Hematopoietic multipotent progenitor cell treated with erythropoietin and hydrocortisone succinate and interleukin-3 and kit ligand, for 4 days (in vitro differentiated cells): ENCODE measurements at regions not wholly inside any gene's neighbourhood (a gene's known extent, or its start where the extent isn't known, plus 50 kb on each side); places are given as distances from the start of the nearest gene placed in this dataset.

Experiments used
- DNase-seq: peaks from one replicate; pipeline ENCODE4 v3.0.0-alpha.2; 2015

- peak; percentile 74 for DNase-seq
Observed at GRCh38 chr13:76745261-76746200, 140.7 kb downstream of the KCTD12 start.

- no peak for DNase-seq
Observed at GRCh38 chr13:76741624-76742023, 144.6 kb downstream of the KCTD12 start.

GRCh38 chr13:76741046-76741445 is 145.2 kb downstream of the KCTD12 start:
- DNase-seq = no peak

GRCh38 chr13:76738616-76739015 is 147.6 kb downstream of the KCTD12 start:
- no peak for DNase-seq

GRCh38 chr13:76737526-76737925 is 148.7 kb downstream of the KCTD12 start:
- DNase-seq = no peak

GRCh38 chr13:76735641-76736040 is 150.6 kb downstream of the KCTD12 start:
- DNase-seq = no peak

GRCh38 chr13:76733671-76734070 is 152.5 kb downstream of the KCTD12 start:
- DNase-seq = no peak

GRCh38 chr13:76732367-76732766 is 153.8 kb downstream of the KCTD12 start:
- DNase-seq = no peak

- DNase-seq = no peak
Observed at GRCh38 chr13:76730220-76730619, 156.0 kb downstream of the KCTD12 start.

- no peak for DNase-seq
Observed at GRCh38 chr13:76729691-76730090, 156.5 kb downstream of the KCTD12 start.

GRCh38 chr13:76725896-76726295 is 160.3 kb downstream of the KCTD12 start:
- no peak for DNase-seq

- no peak for DNase-seq
Observed at GRCh38 chr13:76725211-76725610, 161.0 kb downstream of the KCTD12 start.

- no peak for DNase-seq
Observed at GRCh38 chr13:76724421-76724820, 161.8 kb downstream of the KCTD12 start.

- peak; percentile 71 for DNase-seq
Observed at GRCh38 chr13:76723551-76724232, 162.5 kb downstream of the KCTD12 start.

- DNase-seq = no peak
Observed at GRCh38 chr13:76722782-76723181, 163.4 kb downstream of the KCTD12 start.

GRCh38 chr13:76720821-76721220 is 165.4 kb downstream of the KCTD12 start:
- no peak for DNase-seq

- DNase-seq = no peak
Observed at GRCh38 chr13:76720416-76720815, 165.8 kb downstream of the KCTD12 start.

- no peak for DNase-seq
Observed at GRCh38 chr13:76719955-76720354, 166.2 kb downstream of the KCTD12 start.

- DNase-seq = no peak
Observed at GRCh38 chr13:76717092-76717491, 169.1 kb downstream of the KCTD12 start.

GRCh38 chr13:76715621-76716020 is 170.6 kb downstream of the KCTD12 start:
- DNase-seq = no peak

- no peak for DNase-seq
Observed at GRCh38 chr13:76715075-76715474, 171.1 kb downstream of the KCTD12 start.

GRCh38 chr13:76713280-76713679 is 172.9 kb downstream of the KCTD12 start:
- DNase-seq = no peak

GRCh38 chr13:76711550-76712182 is 174.5 kb downstream of the KCTD12 start:
- DNase-seq = peak; percentile 30

- DNase-seq = peak; percentile 13
Observed at GRCh38 chr13:76709851-76710250, 176.4 kb downstream of the KCTD12 start.
